K562 (cell line): ENCODE measurements at regions not wholly inside any gene's neighbourhood (a gene's known extent, or its start where the extent isn't known, plus 50 kb on each side); places are given as distances from the start of the nearest gene placed in this dataset.

ENCODE experiments used
- ATAC-seq: fragments of 200-7000 bp; cut with Tn5 transposase; 3 replicates; pipeline ENCODE4 v1.9.1; 2020; ENCODE audit warnings: moderate library complexity
- BruUV-seq: library from RNA; stranded (reverse); fragments of 400-500 nt; replicated peaks from 2 replicates; lab custom pipeline; 2021; lab: Mats Ljungman, UMichigan
- CTCF ChIA-PET: fragments of 300-600 bp; formaldehyde crosslinking; extraction: SDS; loops from one replicate; lab custom pipeline; 2021; ENCODE audit warnings: low intra/inter-chr PET ratio; lab: Yijun Ruan, JAX
- POLR2A ChIA-PET: fragments of 300-600, 350-650 bp; sonication (Branson Sonifier 250); formaldehyde crosslinking; extraction: SDS; loops from one replicate; lab custom pipeline; 2021; ENCODE audit warnings: antibody characterized with exemption, inconsistent platforms; lab: Yijun Ruan, JAX
- DNase-seq, 4 experiments: peaks; one replicate each; pipeline versions ENCODE4 v3.0.0 to v3.0.0-alpha.2; 2011 to 2018; ENCODE audit warnings: low spot score in 3 of 4, mixed read lengths in 3 of 4; ENCODE audit errors: extremely low read depth in 1 of 4
- FAIRE-seq: peaks from 2 replicates; lab custom pipeline; 2011; peaks lifted over from hg19 to GRCh38; lab: Jason Lieb, UNC
- H2AFZ ChIP-seq: 2 replicates; pipeline ENCODE4 v1.6.0; 2011; ENCODE audit warnings: low read depth, low read length, control low read depth, inconsistent platforms
- H3K27ac ChIP-seq: fragments of 200-600 bp; 3 replicates; pipeline ENCODE4 v1.8.0; 2011; ENCODE audit warnings: low read depth, mild to moderate bottlenecking, control low read depth, inconsistent platforms, low read length, moderate library complexity, mixed read lengths; ENCODE audit errors: extremely low read depth
- H3K27me3 ChIP-seq, 2 experiments: fragments of 300-600 bp in 1 of 2; 2 replicates in 1 of 2; 3 replicates in 1 of 2; pipeline versions ENCODE4 v1.6.0 to v1.8.0; 2011; ENCODE audit warnings: inconsistent platforms in 2 of 2, low read length in 2 of 2, mild to moderate bottlenecking in 1 of 2, mixed read lengths in 1 of 2, moderate library complexity in 1 of 2; ENCODE audit not compliant: control insufficient read depth in 2 of 2, insufficient read depth in 2 of 2
- H3K36me3 ChIP-seq: fragments of 300-600 bp; 3 replicates; pipeline ENCODE4 v1.8.0; 2011; ENCODE audit warnings: mild to moderate bottlenecking, low read length, inconsistent platforms; ENCODE audit not compliant: control insufficient read depth, insufficient read depth
- H3K4me1 ChIP-seq, 2 experiments: fragments of 200-600 bp in 1 of 2; replicated peaks in 1 of 2; 2 replicates in 1 of 2; 3 replicates in 1 of 2; pipeline versions ENCODE4 v1.5.1 to v1.8.0; 2011; ENCODE audit warnings: inconsistent platforms in 2 of 2, low read length in 2 of 2, mild to moderate bottlenecking in 1 of 2, mixed read lengths in 1 of 2, moderate library complexity in 1 of 2; ENCODE audit not compliant: control insufficient read depth in 2 of 2, insufficient read depth in 2 of 2
- H3K4me2 ChIP-seq: 2 replicates; pipeline ENCODE4 v1.6.1; 2011; ENCODE audit warnings: low read length, control low read depth, inconsistent platforms, mixed read lengths; ENCODE audit not compliant: insufficient read depth
- H3K4me3 ChIP-seq: fragments of 200-600 bp; sonication (generic), shearing (Covaris generic); 2 replicates; pipeline ENCODE4 v1.5.1; 2016; ENCODE audit warnings: control low read depth, inconsistent platforms
- H3K79me2 ChIP-seq: fragments of 200-600 bp; 3 replicates; pipeline ENCODE4 v1.8.0; 2011; ENCODE audit warnings: low read length, inconsistent platforms; ENCODE audit not compliant: control insufficient read depth, insufficient read depth
- H3K9ac ChIP-seq, 2 experiments: 2 replicates each; pipeline versions ENCODE4 v1.6.0 to v1.6.1; 2011; ENCODE audit warnings: low read depth in 2 of 2, low read length in 2 of 2, control low read depth in 1 of 2, inconsistent platforms in 1 of 2, mild to moderate bottlenecking in 1 of 2, mixed read lengths in 1 of 2; ENCODE audit not compliant: insufficient read depth in 1 of 2
- H3K9me1 ChIP-seq: one replicate; pipeline ENCODE4 v1.6.0; 2011; ENCODE audit warnings: inconsistent platforms, mild to moderate bottlenecking, low read length, moderate library complexity; ENCODE audit not compliant: control insufficient read depth, insufficient read depth
- H3K9me3 ChIP-seq: replicated peaks from 2 replicates; pipeline ENCODE4 v1.5.1; 2011; ENCODE audit warnings: low read depth, low read length, inconsistent platforms; ENCODE audit not compliant: control insufficient read depth, insufficient read depth
- H4K20me1 ChIP-seq: replicated peaks from 2 replicates; pipeline ENCODE4 v1.6.1; 2011; ENCODE audit warnings: low read length, inconsistent platforms, mixed read lengths; ENCODE audit not compliant: control insufficient read depth, insufficient read depth
- CGGBP1 ChIP-seq: fragments of 250-450 bp; sonication (Bioruptor Pico); IDR thresholded peaks from 2 replicates; pipeline ENCODE4 v1.9.0; 2021; ENCODE audit warnings: mild to moderate bottlenecking
- CHCHD3 ChIP-seq: fragments of 250-450 bp; sonication (Bioruptor Pico); IDR thresholded peaks from 2 replicates; pipeline ENCODE4 v2.1.2; 2022; ENCODE audit warnings: mild to moderate bottlenecking
- HSF4 ChIP-seq: fragments of 250-450 bp; sonication (Bioruptor Pico); IDR thresholded peaks from 2 replicates; pipeline ENCODE4 v2.1.2; 2022; ENCODE audit warnings: mild to moderate bottlenecking, moderate library complexity, borderline replicate concordance
- L3MBTL2 ChIP-seq: fragments of 450-650 bp; IDR thresholded peaks from 2 replicates; pipeline ENCODE4 v1.6.1; 2016; ENCODE audit warnings: mild to moderate bottlenecking, moderate library complexity
- MCM7 ChIP-seq, 2 experiments: fragments of 450-650 bp; IDR thresholded peaks; 2 replicates each; pipeline ENCODE4 v1.6.1; 2016 to 2018
- NELFE ChIP-seq: IDR thresholded peaks from 2 replicates; pipeline ENCODE4 v1.6.1; 2011; ENCODE audit warnings: mild to moderate bottlenecking; ENCODE audit not compliant: insufficient read depth, insufficient read length
- PRDM10 ChIP-seq: fragments of 450-650 bp; IDR thresholded peaks from 2 replicates; pipeline ENCODE4 v1.6.1; 2018; ENCODE audit not compliant: partially characterized antibody
- TEAD2 ChIP-seq: fragments of 450-650 bp; IDR thresholded peaks from 2 replicates; pipeline ENCODE4 v1.6.1; 2016; ENCODE audit warnings: missing genetic modification characterization, control low read depth, missing compliant biosample characterization
- ZNF239 ChIP-seq: fragments of 250-450 bp; sonication (Bioruptor Pico); IDR thresholded peaks from 2 replicates; pipeline ENCODE4 v1.4.0; 2020; ENCODE audit warnings: mild to moderate bottlenecking
- ZNF57 ChIP-seq: fragments of 450-650 bp; formaldehyde crosslinking; IDR thresholded peaks from 2 replicates; pipeline ENCODE4 v1.4.0; 2020; ENCODE audit warnings: mild to moderate bottlenecking, moderate library complexity
- ZNF644 ChIP-seq: fragments of 200-800 bp; sonication (Bioruptor generic); IDR thresholded peaks from 2 replicates; pipeline ENCODE4 v1.6.1; 2016; ENCODE audit warnings: low read depth, missing genetic modification characterization, missing compliant biosample characterization
- ZNF740 ChIP-seq, 3 experiments: fragments of 200-800 bp in 1 of 3; sonication (Bioruptor generic) in 1 of 3; sonication (generic) in 1 of 3; formaldehyde crosslinking in 1 of 3; IDR thresholded peaks; 2 replicates each; pipeline versions ENCODE4 v1.6.1 to v1.8.0; 2016 to 2022; ENCODE audit warnings: mild to moderate bottlenecking in 2 of 3, missing compliant biosample characterization in 2 of 3, missing genetic modification characterization in 2 of 3, missing genetic modification reagents in 1 of 3
- WGBS: fragments of 100-300 bp; shearing (Covaris generic); methylation state at CpG from one replicate; pipeline ENCODE4 v1.1.6; 2016; ENCODE audit warnings: low coverage, mixed read lengths; ENCODE audit not compliant: insufficient coverage; ENCODE audit errors: missing lambda C conversion rate; 5-methylcytosine and 5-hydroxymethylcytosine counted together
- in situ Hi-C: fragments of 300-500 bp; cut with MboI; formaldehyde crosslinking; loops from 4 replicates; pipeline ENCODE4 v1.15.0; 2018; ENCODE audit warnings: inconsistent platforms, mixed read lengths
- intact Hi-C: fragments of 100-400 bp; cut with micrococcal nuclease; formaldehyde crosslinking; loops from 2 replicates; pipeline ENCODE4 v1.14.2; 2022

GRCh38 chr12:91630083-91630482, 447.5 kb upstream of the DCN start:
- no peaks in the 10 kb centered on the region for H3K9me1 ChIP-seq
- FAIRE-seq: no peak
- H3K9me3 ChIP-seq: 0 out of 2 replicates have a peak, but pooled peaks cover 5% of the 10 kb centered on the region
- peaks cover 84% of the 10 kb centered on the region for H3K79me2 ChIP-seq
- BruUV-seq: no TSS peak
- H4K20me1 ChIP-seq: no peaks in the 10 kb centered on the region
- ChIA-PET POLR2A (interaction anchor here (1.9 kb wide), 1 partner anchor 9 kb away, joined by 6 read pairs; no protein-coding TSS in a partner anchor), CTCF (no interaction called here)
- TF ChIP-seq ZNF644 (tag): no peak
- no peak for TF ChIP-seq TEAD2 (tag)
- TF ChIP-seq CHCHD3 (CRISPR knock-in tag): no peak
- TF ChIP-seq HSF4 (CRISPR knock-in tag): no peak
- TF ChIP-seq CGGBP1: no peak
- TF ChIP-seq MCM7 (IDR thresholded peaks at IDR 0.05): no peak
- TF ChIP-seq ZNF239: no peak
- no peak overlapping the region for H3K4me3 ChIP-seq
- H3K36me3 ChIP-seq: peaks cover 38% of the 10 kb centered on the region
- H3K9ac ChIP-seq: no peak overlapping the region
- no peaks in the 10 kb centered on the region for H3K27me3 ChIP-seq
- no peak overlapping the region for H3K4me2 ChIP-seq
- ATAC-seq: no peak
- WGBS: 90% methylated on average over 5 of the region's 5 CpGs
- intact Hi-C loops: loop anchor here (5.0 to 10.0 kb wide), 3 partner anchors 53 to 245 kb away; no protein-coding TSS in a partner anchor
- in situ Hi-C loops: no loop called here
- H2AFZ ChIP-seq: no peak overlapping the region
- peaks cover 13 to 15% of the 10 kb centered on the region in 2 experiments; a peak in 4 of 5 replicates for H3K4me1 ChIP-seq
- DNase-seq: no peak
- H3K27ac ChIP-seq: no peak overlapping the region

- WGBS: 60% methylated on average over 2 of the region's 2 CpGs
- ChIA-PET CTCF (no interaction called here), POLR2A (no interaction called here)
- no peak for FAIRE-seq
- no peaks in the 10 kb centered on the region for H3K9me1 ChIP-seq
- H3K4me3 ChIP-seq: no peak overlapping the region
- DNase-seq: no peak
- ATAC-seq: no peak
- intact Hi-C loops: no loop called here
- H4K20me1 ChIP-seq: no peaks in the 10 kb centered on the region
- no TSS peak for BruUV-seq
- H3K79me2 ChIP-seq: peaks cover 90% of the 10 kb centered on the region
- in situ Hi-C loops: no loop called here
- H3K9ac ChIP-seq: no peak overlapping the region
- H3K4me1 ChIP-seq: peaks cover 13 to 15% of the 10 kb centered on the region in 2 experiments; a peak in 4 of 5 replicates
- peaks cover 41% of the 10 kb centered on the region for H3K36me3 ChIP-seq
- H2AFZ ChIP-seq: no peak overlapping the region
- H3K27me3 ChIP-seq: no peaks in the 10 kb centered on the region
- H3K9me3 ChIP-seq: 0 out of 2 replicates have a peak, but pooled peaks cover 5% of the 10 kb centered on the region
- no peak overlapping the region for H3K27ac ChIP-seq
- no peak overlapping the region for H3K4me2 ChIP-seq
- no peak for TF ChIP-seq NELFE
- TF ChIP-seq PRDM10: no peak
- no peak for TF ChIP-seq L3MBTL2
- TF ChIP-seq ZNF740 (CRISPR knock-in tag; IDR thresholded peaks at IDR 0.05): no peak
- no peak for TF ChIP-seq ZNF740 (tag; IDR thresholded peaks at IDR 0.05)
- no peak for TF ChIP-seq ZNF57 (CRISPR knock-in tag)
These were observed 446.8 kb upstream of the DCN start for GRCh38 chr12:91629440-91629839.
